ENCODE measurements at regions not wholly inside any gene's neighbourhood (a gene's known extent, or its start where the extent isn't known, plus 50 kb on each side); places are given as distances from the start of the nearest gene placed in this dataset.
"Not testable (repeated sequence)": the region's sequence is repeated elsewhere in the genome, so short reads cannot be mapped to it uniquely, and the experiment has no call there.

DNA sequence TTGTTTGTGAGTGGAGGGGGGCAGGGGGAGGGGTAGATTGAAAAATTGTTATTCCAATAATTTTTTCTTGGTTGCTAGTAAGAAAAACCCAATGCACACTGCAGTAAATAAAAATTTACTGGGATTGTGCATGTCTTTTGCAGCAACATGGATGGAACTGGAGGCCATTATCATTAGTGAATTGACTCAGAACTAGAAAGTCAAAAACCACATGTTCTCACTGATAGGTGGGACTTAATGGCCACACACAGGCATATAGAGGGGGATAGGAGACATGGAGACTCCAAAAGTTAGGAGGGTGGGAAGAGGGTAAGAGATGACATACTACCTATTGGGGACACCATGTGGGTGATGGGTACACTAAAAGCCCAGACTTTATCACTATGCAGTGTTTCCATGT, 67.2 kb downstream of the BUB3 start:
- Histone ChIP-seq H3K27me3 (ENCODE audit: control insufficient read depth, insufficient read depth, low read length) (no peaks in the 10 kb centered on the region), H3K4me3 (ENCODE audit: low read length) (no peak overlapping the region), H3K4me1 (ENCODE audit: control insufficient read depth, insufficient read depth, low read length) (no peaks in the 10 kb centered on the region), H3K36me3 (ENCODE audit: insufficient read depth, low read length) (no peaks in the 10 kb centered on the region), H3K9ac (ENCODE audit: low read depth, low read length) (no peak overlapping the region), H3K9me3 (replicated peaks; ENCODE audit: low read length) (no peaks in the 10 kb centered on the region), H3K4me2 (ENCODE audit: low read length) (no peak overlapping the region)

DNA sequence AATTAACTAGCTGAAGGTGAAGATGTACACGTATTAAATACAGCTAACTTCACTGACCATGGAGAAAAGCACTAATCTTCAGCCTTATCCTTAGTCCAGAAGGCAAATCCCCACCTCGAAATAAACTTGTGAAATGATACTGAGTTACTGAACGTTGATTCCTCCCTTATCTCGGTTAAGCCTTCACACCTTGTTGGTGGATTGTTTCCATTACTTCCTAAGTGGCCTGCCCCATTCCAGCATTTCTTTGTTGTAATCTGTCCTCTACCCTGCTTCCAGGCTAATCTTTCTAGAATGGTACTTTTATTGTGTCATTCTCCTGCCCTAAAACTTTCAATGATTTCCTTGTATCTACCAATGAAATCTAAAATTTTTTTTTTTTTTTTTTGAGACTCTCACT, 68.6 kb downstream of the BUB3 start:
- Histone ChIP-seq H3K4me3 (ENCODE audit: low read length) (no peak overlapping the region), H3K36me3 (ENCODE audit: insufficient read depth, low read length) (no peaks in the 10 kb centered on the region), H3K27me3 (ENCODE audit: control insufficient read depth, insufficient read depth, low read length) (no peaks in the 10 kb centered on the region), H3K9ac (ENCODE audit: low read depth, low read length) (no peak overlapping the region), H3K4me1 (ENCODE audit: control insufficient read depth, insufficient read depth, low read length) (no peaks in the 10 kb centered on the region), H3K9me3 (replicated peaks; ENCODE audit: low read length) (no peaks in the 10 kb centered on the region), H3K4me2 (ENCODE audit: low read length) (no peak overlapping the region)

DNA sequence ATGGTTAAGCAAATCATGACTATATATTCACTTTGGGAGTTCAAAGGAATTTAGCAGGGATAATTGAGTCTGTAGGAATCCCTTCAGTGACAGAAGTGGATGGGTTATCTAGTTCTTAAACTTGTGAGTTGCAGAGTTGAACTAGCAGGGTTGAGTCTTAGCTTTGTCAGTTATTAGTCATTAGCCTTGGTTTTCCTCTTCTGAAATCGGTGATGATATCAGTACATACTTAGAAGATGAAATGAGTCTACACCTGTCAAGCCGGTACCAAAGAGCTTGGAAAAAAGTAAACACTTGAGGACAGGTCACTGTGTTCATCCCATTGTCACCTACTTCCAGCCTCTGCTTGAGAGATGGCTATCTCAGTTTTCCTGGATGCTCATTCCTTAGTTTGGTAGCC, 73.5 kb downstream of the BUB3 start:
- H3K9me3 ChIP-seq (replicated peaks; ENCODE audit: low read length), result no peaks in the 10 kb centered on the region
- no peaks in the 10 kb centered on the region for H3K4me1 ChIP-seq (ENCODE audit: control insufficient read depth, insufficient read depth, low read length)
- no peak overlapping the region for H3K4me2 ChIP-seq (ENCODE audit: low read length)
- no peak overlapping the region for H3K4me3 ChIP-seq (ENCODE audit: low read length)
- H3K9ac ChIP-seq (ENCODE audit: low read depth, low read length), result no peak overlapping the region
- H3K36me3 ChIP-seq (ENCODE audit: insufficient read depth, low read length), result no peaks in the 10 kb centered on the region
- no peaks in the 10 kb centered on the region for H3K27me3 ChIP-seq (ENCODE audit: control insufficient read depth, insufficient read depth, low read length)

DNA sequence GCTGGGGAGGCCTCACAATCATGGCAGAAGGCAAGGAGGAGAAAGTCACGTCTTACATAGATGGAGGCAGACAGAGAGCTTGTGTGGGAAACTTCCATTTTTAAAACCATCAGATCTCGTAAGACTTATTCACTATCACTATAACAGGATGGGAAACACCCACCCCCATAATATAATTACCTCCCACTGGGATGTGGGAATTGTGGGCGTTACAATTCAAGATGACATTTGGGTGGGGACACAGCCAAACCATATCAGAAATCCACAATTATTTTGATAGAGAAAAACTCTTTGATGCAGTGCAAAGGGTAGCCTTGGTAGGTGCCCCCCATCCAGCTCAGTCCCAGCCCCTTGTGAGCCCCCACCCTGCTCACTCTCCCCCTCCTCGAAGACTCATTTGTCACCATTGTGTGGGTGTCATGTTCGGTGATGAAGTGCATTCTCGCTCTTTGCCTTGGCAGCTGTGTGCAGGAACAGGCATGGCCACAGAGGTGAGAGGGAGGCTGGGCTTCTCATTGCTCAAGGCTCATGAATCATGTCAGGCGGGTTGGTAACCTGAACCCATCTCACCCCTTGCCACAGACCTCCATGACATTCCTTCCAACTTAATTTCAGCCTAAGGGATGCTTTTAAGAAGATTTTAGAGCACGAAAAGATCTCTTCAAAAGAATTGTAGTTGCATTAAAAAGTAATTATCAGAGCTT, 75.9 kb downstream of the BUB3 start:
- no peak overlapping the region for H3K9ac ChIP-seq (ENCODE audit: low read depth, low read length)
- H3K27me3 ChIP-seq (ENCODE audit: control insufficient read depth, insufficient read depth, low read length), result no peaks in the 10 kb centered on the region
- no peak overlapping the region for H3K4me2 ChIP-seq (ENCODE audit: low read length)
- H3K4me3 ChIP-seq (ENCODE audit: low read length), result no peak overlapping the region
- no peaks in the 10 kb centered on the region for H3K9me3 ChIP-seq (replicated peaks; ENCODE audit: low read length)
- no peaks in the 10 kb centered on the region for H3K4me1 ChIP-seq (ENCODE audit: control insufficient read depth, insufficient read depth, low read length)
- H3K36me3 ChIP-seq (ENCODE audit: insufficient read depth, low read length), result no peaks in the 10 kb centered on the region

DNA sequence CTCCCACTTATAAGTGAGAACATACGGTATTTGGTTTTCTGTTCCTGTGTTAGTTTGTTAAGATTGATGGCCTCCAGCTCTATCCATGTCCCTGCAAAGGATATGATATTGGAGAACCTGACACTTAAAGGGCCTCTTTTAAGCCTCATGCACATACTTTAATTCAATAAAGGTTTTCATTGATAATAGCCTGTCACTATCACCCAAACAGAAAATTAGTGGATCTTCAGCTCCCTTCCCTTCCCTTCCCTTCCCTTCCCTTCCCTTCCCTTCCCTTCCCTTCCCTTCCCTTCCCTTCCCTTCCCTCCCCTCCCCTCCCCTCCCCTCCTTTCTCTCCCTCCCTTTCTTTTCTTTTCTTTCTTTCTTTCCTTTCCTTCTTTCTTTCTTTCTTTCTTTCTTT, 78.7 kb downstream of the BUB3 start:
- H3K4me1 ChIP-seq (ENCODE audit: control insufficient read depth, insufficient read depth, low read length); H3K9me3 ChIP-seq (replicated peaks; ENCODE audit: low read length); H3K4me2 ChIP-seq (ENCODE audit: low read length); H3K4me3 ChIP-seq (ENCODE audit: low read length); H3K9ac ChIP-seq (ENCODE audit: low read depth, low read length); H3K27me3 ChIP-seq (ENCODE audit: control insufficient read depth, insufficient read depth, low read length); H3K36me3 ChIP-seq (ENCODE audit: insufficient read depth, low read length): not testable (repeated sequence)

DNA sequence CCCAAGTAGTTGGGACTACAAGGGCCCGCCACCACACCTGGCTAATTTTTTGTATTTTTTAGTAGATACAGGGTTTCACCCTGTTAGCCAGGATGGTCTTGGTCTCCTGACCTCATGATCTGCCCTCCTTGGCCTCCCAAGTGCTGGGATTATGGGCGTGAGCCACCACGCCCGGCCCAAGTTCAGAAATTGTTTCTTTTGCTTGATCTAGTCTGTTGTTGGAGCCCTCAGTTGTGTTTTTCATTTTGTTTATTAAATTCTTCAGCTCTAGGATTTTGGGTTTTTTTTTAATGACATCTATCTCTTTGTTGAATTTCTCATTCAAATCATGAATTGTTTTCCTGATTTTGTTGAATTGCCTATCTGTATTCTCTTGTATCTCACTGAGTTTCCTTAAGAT, 80.8 kb downstream of the BUB3 start:
- H3K4me2 ChIP-seq (ENCODE audit: low read length); H3K4me1 ChIP-seq (ENCODE audit: control insufficient read depth, insufficient read depth, low read length); H3K9ac ChIP-seq (ENCODE audit: low read depth, low read length); H3K4me3 ChIP-seq (ENCODE audit: low read length); H3K27me3 ChIP-seq (ENCODE audit: control insufficient read depth, insufficient read depth, low read length); H3K36me3 ChIP-seq (ENCODE audit: insufficient read depth, low read length); H3K9me3 ChIP-seq (replicated peaks; ENCODE audit: low read length): not testable (repeated sequence)

DNA sequence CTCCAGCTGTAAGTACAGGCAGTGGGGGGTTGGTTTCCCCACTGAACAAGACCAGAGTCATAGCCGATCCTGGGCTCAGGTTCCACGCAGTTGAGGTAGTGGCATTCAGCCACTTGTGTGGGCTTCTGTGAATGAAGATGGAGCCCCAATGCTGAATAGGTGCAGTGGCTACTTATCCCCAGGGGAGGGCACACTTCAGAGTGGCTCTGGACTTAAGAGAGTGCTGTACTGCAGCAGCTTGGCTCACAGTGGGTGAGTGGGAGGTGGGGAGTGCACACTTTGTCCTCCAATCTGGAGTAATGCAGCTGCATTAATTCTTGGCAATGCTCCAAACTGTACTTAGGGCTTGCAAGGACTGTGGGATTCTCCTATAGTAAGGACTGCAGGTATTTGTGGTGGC, 81.9 kb downstream of the BUB3 start:
- Histone ChIP-seq H3K27me3 (ENCODE audit: control insufficient read depth, insufficient read depth, low read length) (no peaks in the 10 kb centered on the region), H3K4me1 (ENCODE audit: control insufficient read depth, insufficient read depth, low read length) (no peaks in the 10 kb centered on the region)

DNA sequence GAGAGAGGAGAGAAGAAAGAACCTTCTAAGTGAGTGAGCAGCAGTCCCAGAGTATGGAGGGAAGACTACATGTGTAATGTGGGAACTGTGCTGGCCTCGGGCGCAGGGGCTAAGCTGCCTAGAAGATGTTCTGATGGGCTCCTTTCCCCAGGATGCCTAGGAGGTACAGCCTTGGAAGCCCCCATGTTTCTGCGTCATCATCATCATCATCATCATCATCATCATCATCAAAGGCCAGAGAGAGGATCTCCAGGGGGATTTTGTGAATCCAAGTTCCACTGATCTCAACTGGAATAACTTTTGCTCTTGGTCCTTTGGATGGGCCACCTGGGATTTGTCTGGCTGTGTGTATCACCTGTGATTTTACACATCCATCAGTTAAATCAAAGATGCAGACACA, 86.0 kb downstream of the BUB3 start:
- no peak overlapping the region for H3K4me2 ChIP-seq (ENCODE audit: low read length)
- no peak overlapping the region for H3K4me3 ChIP-seq (ENCODE audit: low read length)
- H3K9me3 ChIP-seq (replicated peaks; ENCODE audit: low read length), result no peaks in the 10 kb centered on the region
- H3K9ac ChIP-seq (ENCODE audit: low read depth, low read length), result no peak overlapping the region
- H3K27me3 ChIP-seq (ENCODE audit: control insufficient read depth, insufficient read depth, low read length), result no peaks in the 10 kb centered on the region
- H3K4me1 ChIP-seq (ENCODE audit: control insufficient read depth, insufficient read depth, low read length), result no peaks in the 10 kb centered on the region
- H3K36me3 ChIP-seq (ENCODE audit: insufficient read depth, low read length), result no peaks in the 10 kb centered on the region

More for the DNA sequence above, 81.9 kb downstream of the BUB3 start:
- Histone ChIP-seq H3K9ac (ENCODE audit: low read depth, low read length) (no peak overlapping the region), H3K4me3 (ENCODE audit: low read length) (no peak overlapping the region), H3K9me3 (replicated peaks; ENCODE audit: low read length) (no peaks in the 10 kb centered on the region), H3K4me2 (ENCODE audit: low read length) (no peak overlapping the region), H3K36me3 (ENCODE audit: insufficient read depth, low read length) (no peaks in the 10 kb centered on the region)

DNA sequence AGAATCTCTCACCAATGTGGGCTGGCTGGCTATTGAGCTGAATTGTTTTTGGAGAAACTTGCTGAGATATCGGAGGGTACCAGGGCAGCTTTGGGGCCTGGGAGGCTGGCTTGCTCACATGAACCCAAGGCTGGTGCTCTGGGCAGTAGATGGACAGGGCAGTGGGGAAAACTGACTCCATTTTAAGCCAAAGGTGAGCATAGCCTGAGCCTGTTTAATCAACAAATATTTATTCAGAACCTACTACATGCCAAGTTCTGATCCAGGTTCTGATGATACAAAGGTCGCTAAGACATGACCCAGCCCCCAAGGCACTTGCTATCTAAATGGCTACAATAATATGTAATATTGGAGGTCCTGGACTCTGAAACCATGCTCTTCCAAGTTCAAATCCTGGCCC, 86.6 kb downstream of the BUB3 start:
- no peak overlapping the region for H3K4me2 ChIP-seq (ENCODE audit: low read length)
- no peaks in the 10 kb centered on the region for H3K27me3 ChIP-seq (ENCODE audit: control insufficient read depth, insufficient read depth, low read length)
- H3K36me3 ChIP-seq (ENCODE audit: insufficient read depth, low read length), result no peaks in the 10 kb centered on the region
- no peak overlapping the region for H3K9ac ChIP-seq (ENCODE audit: low read depth, low read length)
- no peaks in the 10 kb centered on the region for H3K9me3 ChIP-seq (replicated peaks; ENCODE audit: low read length)
- no peaks in the 10 kb centered on the region for H3K4me1 ChIP-seq (ENCODE audit: control insufficient read depth, insufficient read depth, low read length)
- H3K4me3 ChIP-seq (ENCODE audit: low read length), result no peak overlapping the region

DNA sequence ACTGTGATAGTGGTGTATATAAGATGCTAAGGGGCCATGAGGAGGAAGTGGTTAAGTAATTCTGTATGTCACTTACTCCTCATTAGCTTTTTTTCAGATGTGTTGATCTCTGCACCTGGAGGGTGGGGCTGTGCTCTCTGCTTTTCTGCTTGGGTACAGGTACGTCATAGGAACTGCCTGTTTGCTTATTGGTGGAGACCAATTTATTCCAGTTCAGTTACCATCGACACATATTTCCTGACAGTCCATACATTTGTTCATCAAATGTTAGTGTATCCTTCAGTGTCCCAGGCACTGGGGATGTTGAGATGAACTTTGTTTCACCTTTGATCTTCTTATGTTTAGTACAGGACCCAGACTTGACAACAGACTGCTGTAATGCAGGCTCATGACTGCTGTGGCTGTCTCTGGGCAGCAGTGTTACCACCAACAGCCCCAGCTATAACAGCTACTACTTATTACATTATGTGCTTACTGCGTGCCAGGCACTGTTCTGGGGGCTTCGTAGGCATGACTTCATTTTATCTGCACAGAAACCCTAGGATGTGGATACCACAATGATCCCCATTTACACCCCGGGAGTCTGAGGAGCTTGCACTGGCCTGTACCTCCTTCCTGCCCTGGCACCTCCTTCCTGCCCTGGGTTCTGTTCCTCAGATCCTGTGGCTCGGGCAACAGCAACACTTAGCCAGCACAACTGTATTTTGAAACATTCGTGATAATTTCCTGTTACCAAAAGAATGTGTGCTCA, 87.4 kb downstream of the BUB3 start:
- Histone ChIP-seq H3K4me3 (ENCODE audit: low read length) (no peak overlapping the region), H3K9ac (ENCODE audit: low read depth, low read length) (no peak overlapping the region), H3K4me1 (ENCODE audit: control insufficient read depth, insufficient read depth, low read length) (no peaks in the 10 kb centered on the region), H3K9me3 (replicated peaks; ENCODE audit: low read length) (no peaks in the 10 kb centered on the region), H3K36me3 (ENCODE audit: insufficient read depth, low read length) (no peaks in the 10 kb centered on the region), H3K27me3 (ENCODE audit: control insufficient read depth, insufficient read depth, low read length) (no peaks in the 10 kb centered on the region), H3K4me2 (ENCODE audit: low read length) (no peak overlapping the region)

DNA sequence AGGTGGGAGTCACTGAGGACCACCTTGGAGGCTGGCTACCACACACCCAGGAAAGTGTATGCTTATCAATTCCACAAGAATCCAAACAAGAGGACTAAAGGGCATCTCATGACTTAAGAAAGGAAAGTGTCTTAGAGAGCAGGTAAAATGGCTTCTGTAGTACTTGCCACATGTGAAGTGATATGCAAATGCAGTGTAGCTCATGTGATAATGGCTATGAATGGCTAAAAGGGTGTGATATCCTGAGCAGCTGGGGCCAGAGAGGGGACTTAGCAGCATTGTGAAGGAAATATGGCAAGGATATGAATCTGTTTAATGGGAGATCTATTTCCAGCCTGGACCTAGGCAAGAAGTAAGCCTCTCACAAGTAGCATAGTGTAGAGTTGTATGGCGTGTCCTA, 90.5 kb downstream of the BUB3 start:
- H3K9ac ChIP-seq (ENCODE audit: low read depth, low read length), result no peak overlapping the region
- H3K36me3 ChIP-seq (ENCODE audit: insufficient read depth, low read length), result no peaks in the 10 kb centered on the region
- no peak overlapping the region for H3K4me2 ChIP-seq (ENCODE audit: low read length)
- H3K9me3 ChIP-seq (replicated peaks; ENCODE audit: low read length), result no peaks in the 10 kb centered on the region
- no peak overlapping the region for H3K4me3 ChIP-seq (ENCODE audit: low read length)
- no peaks in the 10 kb centered on the region for H3K4me1 ChIP-seq (ENCODE audit: control insufficient read depth, insufficient read depth, low read length)
- H3K27me3 ChIP-seq (ENCODE audit: control insufficient read depth, insufficient read depth, low read length), result no peaks in the 10 kb centered on the region

DNA sequence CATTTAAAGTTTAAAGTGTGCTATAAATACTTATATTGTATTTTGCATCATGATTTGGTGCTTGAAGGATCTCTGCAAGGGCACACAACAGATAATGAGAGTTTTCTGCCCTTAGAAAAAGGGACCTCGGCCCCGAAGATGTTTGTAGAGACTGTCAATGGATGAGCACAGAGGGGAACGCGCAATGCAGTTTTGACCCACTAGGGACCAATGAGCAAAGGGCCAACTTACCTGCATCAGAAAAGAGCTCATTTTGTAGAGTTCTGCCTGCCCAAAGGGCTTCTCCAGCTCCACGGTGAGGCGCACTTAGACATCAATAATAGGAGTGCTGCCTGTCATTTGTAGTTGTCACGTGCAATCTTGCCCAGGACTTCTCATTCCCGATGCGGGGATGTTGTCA, 91.1 kb downstream of the BUB3 start:
- H3K4me2 ChIP-seq (ENCODE audit: low read length), result no peak overlapping the region
- H3K36me3 ChIP-seq (ENCODE audit: insufficient read depth, low read length), result no peaks in the 10 kb centered on the region
- H3K4me1 ChIP-seq (ENCODE audit: control insufficient read depth, insufficient read depth, low read length), result no peaks in the 10 kb centered on the region
- H3K4me3 ChIP-seq (ENCODE audit: low read length), result no peak overlapping the region
- H3K9ac ChIP-seq (ENCODE audit: low read depth, low read length), result no peak overlapping the region
- no peaks in the 10 kb centered on the region for H3K27me3 ChIP-seq (ENCODE audit: control insufficient read depth, insufficient read depth, low read length)
- H3K9me3 ChIP-seq (replicated peaks; ENCODE audit: low read length), result no peaks in the 10 kb centered on the region
